DOHH2 (cell line): ENCODE measurements at regions not wholly inside any gene's neighbourhood (a gene's known extent, or its start where the extent isn't known, plus 50 kb on each side); places are given as distances from the start of the nearest gene placed in this dataset.

Experiments
- H3F3A ChIP-seq: fragments of 200-600 bp; sonication (generic), shearing (Covaris generic); 2 replicates; pipeline ENCODE4 v1.6.0; 2016; ENCODE audit warnings: antibody characterized with exemption, mild to moderate bottlenecking; ENCODE audit not compliant: control insufficient read depth, insufficient read depth
- H3K27ac ChIP-seq: fragments of 200-600 bp; sonication (generic); 2 replicates; pipeline ENCODE4 v1.5.1; 2014; ENCODE audit warnings: low read depth, mild to moderate bottlenecking, low read length, moderate library complexity
- H3K27me3 ChIP-seq: fragments of 200-600 bp; sonication (generic); 2 replicates; pipeline ENCODE4 v1.6.1; 2014; ENCODE audit warnings: mild to moderate bottlenecking, low read length, mixed read lengths; ENCODE audit not compliant: control insufficient read depth
- H3K36me3 ChIP-seq: fragments of 200-600 bp; sonication (generic); 2 replicates; pipeline ENCODE4 v1.6.1; 2014; ENCODE audit warnings: mild to moderate bottlenecking, low read length, moderate library complexity, mixed read lengths; ENCODE audit not compliant: control insufficient read depth
- H3K4me1 ChIP-seq: fragments of 200-600 bp; sonication (generic); 2 replicates; pipeline ENCODE4 v1.6.1; 2014; ENCODE audit warnings: mild to moderate bottlenecking, low read length, mixed read lengths; ENCODE audit not compliant: control insufficient read depth
- H3K4me2 ChIP-seq: fragments of 200-600 bp; sonication (generic); 2 replicates; pipeline ENCODE4 v1.6.0; 2014; ENCODE audit warnings: mild to moderate bottlenecking, low read length, moderate library complexity
- H3K4me3 ChIP-seq: fragments of 200-600 bp; sonication (generic); 2 replicates; pipeline ENCODE4 v1.5.1; 2014; ENCODE audit warnings: mild to moderate bottlenecking, low read length, mixed read lengths
- H3K79me2 ChIP-seq: fragments of 200-600 bp; sonication (generic); 2 replicates; pipeline ENCODE4 v1.6.1; 2014; ENCODE audit warnings: mild to moderate bottlenecking, low read length, mixed read lengths; ENCODE audit not compliant: control insufficient read depth
- H3K9me2 ChIP-seq: fragments of 200-600 bp; sonication (generic); replicated peaks from 2 replicates; pipeline ENCODE4 v1.6.1; 2014; ENCODE audit warnings: mild to moderate bottlenecking, low read length, mixed read lengths; ENCODE audit not compliant: control insufficient read depth
- H3K9me3 ChIP-seq: fragments of 200-600 bp; sonication (generic); 2 replicates; pipeline ENCODE4 v1.6.1; 2014; ENCODE audit warnings: antibody characterized with exemption, low read length, mixed read lengths; ENCODE audit not compliant: control insufficient read depth, insufficient read depth
- H4K20me1 ChIP-seq: fragments of 200-600 bp; sonication (generic); 2 replicates; pipeline ENCODE4 v1.6.0; 2014; ENCODE audit warnings: low read depth, mild to moderate bottlenecking, antibody characterized with exemption, low read length, moderate library complexity; ENCODE audit not compliant: control insufficient read depth, insufficient read depth
- CTCF ChIP-seq: fragments of 200-600 bp; sonication (generic); IDR thresholded peaks from one replicate; pipeline ENCODE4 v1.5.1; 2014; ENCODE audit warnings: antibody characterized with exemption, mild to moderate bottlenecking, low read depth, low read length; ENCODE audit not compliant: poor library complexity, severe bottlenecking
- EZH2phosphoT487 ChIP-seq: fragments of 200-600 bp; sonication (generic); IDR thresholded peaks from 2 replicates; pipeline ENCODE4 v1.6.1; 2017; ENCODE audit warnings: borderline replicate concordance, mild to moderate bottlenecking, antibody characterized with exemption, low read length, moderate library complexity, mixed read lengths

DNA sequence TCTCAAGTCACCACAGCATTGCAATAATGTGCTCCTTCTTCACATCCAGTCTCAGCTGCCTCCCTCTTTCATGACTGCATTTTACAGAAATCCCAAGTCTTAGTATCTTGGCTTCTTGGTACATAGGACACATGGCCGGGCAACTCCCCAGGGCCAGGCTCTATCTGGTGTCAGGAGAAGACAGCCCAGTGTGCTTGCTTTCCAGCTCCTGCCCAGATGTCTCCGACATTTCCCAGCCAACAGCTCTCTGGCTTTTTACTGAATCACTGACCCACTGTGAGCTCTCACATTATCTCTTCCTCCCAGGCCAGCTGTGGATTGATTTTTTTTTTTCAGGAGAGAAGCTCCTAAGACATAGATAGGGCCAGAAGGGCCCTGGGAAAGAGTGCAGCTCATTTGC, 346.0 kb upstream of the C11orf87 start:
- H3K36me3 ChIP-seq = no peaks in the 10 kb centered on the region
- H4K20me1 ChIP-seq = no peaks in the 10 kb centered on the region
- H3K9me3 ChIP-seq = no peaks in the 10 kb centered on the region; the same call in 1 of the 2 replicates
- H3K79me2 ChIP-seq = no peaks in the 10 kb centered on the region
- no peak for TF ChIP-seq EZH2phosphoT487
- no peak for TF ChIP-seq CTCF
- H3K4me1 ChIP-seq = no peaks in the 10 kb centered on the region
- H3K9me2 ChIP-seq = no peaks in the 10 kb centered on the region; the same call in 1 of the 2 replicates
- H3K27ac ChIP-seq = no peak overlapping the region
- no peak overlapping the region for H3K4me3 ChIP-seq
- no peaks in the 10 kb centered on the region for H3F3A ChIP-seq
- H3K27me3 ChIP-seq = peaks cover 6% of the 10 kb centered on the region
- no peak overlapping the region for H3K4me2 ChIP-seq

DNA sequence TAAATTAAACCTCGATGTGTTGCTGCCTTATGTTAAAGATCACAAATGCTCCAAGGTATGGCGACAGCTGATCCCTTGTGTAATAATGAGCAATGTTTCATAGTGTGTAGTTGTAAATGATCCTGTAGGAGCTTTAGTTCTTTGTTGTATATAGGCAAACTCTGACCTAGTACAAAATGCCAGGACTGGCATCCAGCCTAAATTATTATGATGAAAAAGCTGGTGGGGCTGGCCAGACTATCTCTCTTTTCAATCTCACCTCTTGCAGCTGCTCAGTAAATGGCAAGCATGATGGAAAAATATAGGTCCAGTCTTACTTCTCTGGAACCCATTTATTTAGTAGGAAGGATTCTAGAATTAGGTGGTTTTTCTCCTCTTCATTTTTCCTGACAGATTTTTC, 345.1 kb upstream of the C11orf87 start:
- TF ChIP-seq CTCF (no peak), EZH2phosphoT487 (no peak)
- Histone ChIP-seq H3K4me3 (no peak overlapping the region), H3K4me1 (no peaks in the 10 kb centered on the region), H4K20me1 (no peaks in the 10 kb centered on the region), H3K36me3 (no peaks in the 10 kb centered on the region), H3K9me2 (no peaks in the 10 kb centered on the region; the same call in 1 of the 2 replicates), H3K4me2 (no peak overlapping the region), H3K27ac (no peak overlapping the region), H3K79me2 (no peaks in the 10 kb centered on the region), H3K9me3 (no peaks in the 10 kb centered on the region; the same call in 1 of the 2 replicates), H3K27me3 (peaks cover 6% of the 10 kb centered on the region), H3F3A (no peaks in the 10 kb centered on the region)

GRCh38 chr11:109077291-109077920, 344.6 kb upstream of the C11orf87 start:
- H3K27ac ChIP-seq = no peak overlapping the region
- H4K20me1 ChIP-seq = no peaks in the 10 kb centered on the region
- H3K4me1 ChIP-seq = no peaks in the 10 kb centered on the region
- no peaks in the 10 kb centered on the region for H3K36me3 ChIP-seq
- H3K79me2 ChIP-seq = no peaks in the 10 kb centered on the region
- H3K27me3 ChIP-seq = peaks cover 6% of the 10 kb centered on the region
- H3K4me2 ChIP-seq = no peak overlapping the region
- H3K4me3 ChIP-seq = no peak overlapping the region
- TF ChIP-seq EZH2phosphoT487 = no peak
- TF ChIP-seq CTCF = no peak
- H3F3A ChIP-seq = no peaks in the 10 kb centered on the region
- no peaks in the 10 kb centered on the region; the same call in 1 of the 2 replicates for H3K9me2 ChIP-seq
- no peaks in the 10 kb centered on the region; the same call in 1 of the 2 replicates for H3K9me3 ChIP-seq
